PFSK-1 (cell line): ENCODE measurements at regions not wholly inside any gene's neighbourhood (a gene's known extent, or its start where the extent isn't known, plus 50 kb on each side); places are given as distances from the start of the nearest gene placed in this dataset.

ENCODE experiments used
- POLR2AphosphoS5 ChIP-seq: IDR thresholded peaks from 2 replicates; pipeline ENCODE4 v1.6.1; 2012; ENCODE audit warnings: low read depth, mild to moderate bottlenecking, control low read depth, low read length, moderate library complexity
- SIN3A ChIP-seq: IDR thresholded peaks from 2 replicates; pipeline ENCODE4 v1.6.1; 2012; ENCODE audit warnings: mild to moderate bottlenecking, low read length, moderate library complexity, borderline replicate concordance; ENCODE audit not compliant: insufficient read depth
- TF ChIP-seq, protein P1 (sequence below), 2 experiments: IDR thresholded peaks; 2 replicates each; pipeline versions ENCODE4 v1.6.1 to v1.8.0; 2011 to 2012; ENCODE audit warnings: low read depth in 2 of 2, low read length in 2 of 2, control low read depth in 1 of 2, inconsistent platforms in 1 of 2, mild to moderate bottlenecking in 1 of 2, moderate library complexity in 1 of 2; ENCODE audit not compliant: insufficient read depth in 1 of 2

DNA sequence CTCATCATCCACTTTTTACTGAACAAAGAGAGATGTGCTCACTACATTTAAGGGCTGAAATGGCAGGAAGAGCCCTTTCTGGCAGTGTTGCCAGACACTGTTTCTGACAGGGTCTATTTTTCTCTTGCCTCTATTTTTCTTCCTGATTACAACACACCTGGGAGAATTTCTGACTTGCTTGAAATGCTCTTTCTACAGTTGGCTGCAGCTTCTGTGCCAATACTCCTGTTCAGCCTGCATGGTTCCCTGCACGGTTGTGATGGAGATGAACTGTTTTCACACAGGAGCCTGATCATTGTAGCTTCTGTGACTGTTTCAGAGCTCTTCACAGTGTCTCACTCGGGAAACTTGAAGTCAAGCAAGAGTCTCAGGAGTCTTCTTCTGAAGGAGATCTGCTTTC is 83.0 kb upstream of the DLG1 start:
- TF ChIP-seq SIN3A (no peak), POLR2AphosphoS5 (no peak)
- TF ChIP-seq, protein P1, sequence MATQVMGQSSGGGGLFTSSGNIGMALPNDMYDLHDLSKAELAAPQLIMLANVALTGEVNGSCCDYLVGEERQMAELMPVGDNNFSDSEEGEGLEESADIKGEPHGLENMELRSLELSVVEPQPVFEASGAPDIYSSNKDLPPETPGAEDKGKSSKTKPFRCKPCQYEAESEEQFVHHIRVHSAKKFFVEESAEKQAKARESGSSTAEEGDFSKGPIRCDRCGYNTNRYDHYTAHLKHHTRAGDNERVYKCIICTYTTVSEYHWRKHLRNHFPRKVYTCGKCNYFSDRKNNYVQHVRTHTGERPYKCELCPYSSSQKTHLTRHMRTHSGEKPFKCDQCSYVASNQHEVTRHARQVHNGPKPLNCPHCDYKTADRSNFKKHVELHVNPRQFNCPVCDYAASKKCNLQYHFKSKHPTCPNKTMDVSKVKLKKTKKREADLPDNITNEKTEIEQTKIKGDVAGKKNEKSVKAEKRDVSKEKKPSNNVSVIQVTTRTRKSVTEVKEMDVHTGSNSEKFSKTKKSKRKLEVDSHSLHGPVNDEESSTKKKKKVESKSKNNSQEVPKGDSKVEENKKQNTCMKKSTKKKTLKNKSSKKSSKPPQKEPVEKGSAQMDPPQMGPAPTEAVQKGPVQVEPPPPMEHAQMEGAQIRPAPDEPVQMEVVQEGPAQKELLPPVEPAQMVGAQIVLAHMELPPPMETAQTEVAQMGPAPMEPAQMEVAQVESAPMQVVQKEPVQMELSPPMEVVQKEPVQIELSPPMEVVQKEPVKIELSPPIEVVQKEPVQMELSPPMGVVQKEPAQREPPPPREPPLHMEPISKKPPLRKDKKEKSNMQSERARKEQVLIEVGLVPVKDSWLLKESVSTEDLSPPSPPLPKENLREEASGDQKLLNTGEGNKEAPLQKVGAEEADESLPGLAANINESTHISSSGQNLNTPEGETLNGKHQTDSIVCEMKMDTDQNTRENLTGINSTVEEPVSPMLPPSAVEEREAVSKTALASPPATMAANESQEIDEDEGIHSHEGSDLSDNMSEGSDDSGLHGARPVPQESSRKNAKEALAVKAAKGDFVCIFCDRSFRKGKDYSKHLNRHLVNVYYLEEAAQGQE (IDR thresholded peaks at IDR 0.05; ENCODE audit: insufficient read depth in 1 of 2, low read depth in 2 of 2, low read length in 2 of 2), result no peak
